GM23338 (cell line): ENCODE measurements at regions not wholly inside any gene's neighbourhood (a gene's known extent, or its start where the extent isn't known, plus 50 kb on each side); places are given as distances from the start of the nearest gene placed in this dataset.

Experiments used
- ATAC-seq: fragments of 200-7000 bp; cut with Tn5 transposase; 3 replicates; pipeline ENCODE4 v1.9.1; 2020
- DNase-seq: peaks from one replicate; pipeline ENCODE4 v3.0.0-alpha.2; 2015; ENCODE audit warnings: low spot score
- H2AFZ ChIP-seq: fragments of 200-600 bp; sonication (generic); 2 replicates; pipeline ENCODE4 v1.8.0; 2016; ENCODE audit warnings: antibody characterized with exemption, mild to moderate bottlenecking, moderate library complexity
- H3F3A ChIP-seq: fragments of 200-600 bp; sonication (generic); replicated peaks from 2 replicates; pipeline ENCODE4 v1.8.0; 2017; ENCODE audit warnings: antibody characterized with exemption, mixed run types, low read depth
- H3K27ac ChIP-seq: fragments of 200-600 bp; sonication (generic); 2 replicates; pipeline ENCODE4 v1.6.1; 2016; ENCODE audit warnings: low read depth
- H3K27me3 ChIP-seq: fragments of 200-600 bp; sonication (generic); 2 replicates; pipeline ENCODE4 v1.8.0; 2016; ENCODE audit warnings: mild to moderate bottlenecking, mixed run types, moderate library complexity; ENCODE audit not compliant: insufficient read depth
- H3K36me3 ChIP-seq: fragments of 200-600 bp; sonication (generic); 2 replicates; pipeline ENCODE4 v1.8.0; 2016; ENCODE audit warnings: mild to moderate bottlenecking; ENCODE audit not compliant: insufficient read depth
- H3K4me1 ChIP-seq: fragments of 200-600 bp; sonication (generic); 2 replicates; pipeline ENCODE4 v1.8.0; 2016; ENCODE audit warnings: mild to moderate bottlenecking, moderate library complexity; ENCODE audit not compliant: insufficient read depth
- H3K4me2 ChIP-seq: fragments of 200-600 bp; sonication (generic); 2 replicates; pipeline ENCODE4 v1.7.1; 2017; ENCODE audit warnings: mixed run types
- H3K4me3 ChIP-seq: fragments of 200-600 bp; sonication (generic); 2 replicates; pipeline ENCODE4 v1.6.1; 2016; ENCODE audit warnings: mixed run types
- H3K79me2 ChIP-seq: fragments of 200-600 bp; sonication (generic); replicated peaks from 2 replicates; pipeline ENCODE4 v1.8.0; 2017; ENCODE audit warnings: mild to moderate bottlenecking; ENCODE audit not compliant: insufficient read depth
- H3K9me2 ChIP-seq: fragments of 200-600 bp; sonication (generic); 2 replicates; pipeline ENCODE4 v1.8.0; 2017; ENCODE audit not compliant: insufficient read depth
- H4K20me1 ChIP-seq: fragments of 200-600 bp; sonication (generic); replicated peaks from 2 replicates; pipeline ENCODE4 v1.8.0; 2017; ENCODE audit warnings: mild to moderate bottlenecking; ENCODE audit not compliant: insufficient read depth
- H3K27ac Mint-ChIP-seq: 2 replicates; pipeline ENCODE4 v1.8.0; 2020; ENCODE audit warnings: inconsistent platforms, mild to moderate bottlenecking, moderate library complexity, mixed read lengths
- H3K27me3 Mint-ChIP-seq: 3 replicates; pipeline ENCODE4 v1.8.0; 2022; ENCODE audit warnings: low read depth, mild to moderate bottlenecking, moderate library complexity, mixed read lengths, inconsistent platforms; ENCODE audit not compliant: insufficient read depth, poor library complexity
- H3K36me3 Mint-ChIP-seq: 3 replicates; pipeline ENCODE4 v1.8.0; 2021; ENCODE audit warnings: low read depth, mild to moderate bottlenecking, inconsistent platforms, moderate library complexity, mixed read lengths
- H3K4me1 Mint-ChIP-seq: 3 replicates; pipeline ENCODE4 v1.8.0; 2020; ENCODE audit warnings: mild to moderate bottlenecking, inconsistent platforms, mixed read lengths
- H3K4me3 Mint-ChIP-seq: 3 replicates; pipeline ENCODE4 v1.8.0; 2021; ENCODE audit warnings: moderate library complexity, mild to moderate bottlenecking, inconsistent platforms, mixed read lengths
- H3K9me3 Mint-ChIP-seq: 3 replicates; pipeline ENCODE4 v1.8.0; 2020; ENCODE audit warnings: moderate library complexity, mild to moderate bottlenecking, inconsistent platforms, mixed read lengths
- CREB1 ChIP-seq: fragments of 250-450 bp; sonication (Bioruptor Pico); IDR thresholded peaks from 2 replicates; pipeline ENCODE4 v1.5.0; 2020; ENCODE audit warnings: low read depth, mild to moderate bottlenecking, moderate library complexity
- EZH2 ChIP-seq: fragments of 200-600 bp; sonication (generic); IDR thresholded peaks from one replicate; pipeline ENCODE4 v1.8.0; 2017; ENCODE audit warnings: antibody characterized with exemption, mild to moderate bottlenecking, low read depth; ENCODE audit not compliant: unreplicated experiment
- EZH2phosphoT487 ChIP-seq: fragments of 200-600 bp; sonication (generic); IDR thresholded peaks from one replicate; pipeline ENCODE4 v1.8.1; 2018; ENCODE audit warnings: antibody characterized with exemption; ENCODE audit not compliant: unreplicated experiment
- NANOG ChIP-seq: IDR thresholded peaks from 2 replicates; pipeline ENCODE4 v1.6.1; 2016; ENCODE audit warnings: antibody characterized with exemption, borderline replicate concordance
- POLR2AphosphoS5 ChIP-seq: IDR thresholded peaks from 2 replicates; pipeline ENCODE4 v1.6.1; 2016; ENCODE audit warnings: antibody characterized with exemption, low read depth
- STAT1 ChIP-seq: IDR thresholded peaks from one replicate; pipeline ENCODE4 v1.6.1; 2016; ENCODE audit warnings: antibody characterized with exemption; ENCODE audit not compliant: unreplicated experiment
- ZNF114 ChIP-seq: fragments of 250-450 bp; sonication (Bioruptor Pico); IDR thresholded peaks from 2 replicates; pipeline ENCODE4 v1.5.0; 2020; ENCODE audit warnings: mild to moderate bottlenecking, moderate library complexity
- ZNF331 ChIP-seq: fragments of 250-450 bp; sonication (Bioruptor Pico); IDR thresholded peaks from 2 replicates; pipeline ENCODE4 v1.5.0; 2020; ENCODE audit warnings: low read depth, mild to moderate bottlenecking, moderate library complexity
- TF ChIP-seq, protein P1 (sequence below): IDR thresholded peaks from one replicate; pipeline ENCODE4 v1.6.1; 2018; ENCODE audit warnings: antibody characterized with exemption; ENCODE audit not compliant: unreplicated experiment
- TF ChIP-seq, protein P2 (sequence below), 2 experiments: fragments of 200-600 bp in 1 of 2; sonication (generic) in 1 of 2; conservative IDR thresholded peaks; 2 replicates each; pipeline versions ENCODE4 v1.5.1 to v1.6.1; 2016 to 2017; ENCODE audit warnings: antibody characterized with exemption in 2 of 2, low read depth in 2 of 2, mild to moderate bottlenecking in 2 of 2, moderate library complexity in 1 of 2
- TF ChIP-seq, protein P3 (sequence below): IDR thresholded peaks from 2 replicates; pipeline ENCODE4 v1.6.1; 2016; ENCODE audit warnings: antibody characterized with exemption

DNA sequence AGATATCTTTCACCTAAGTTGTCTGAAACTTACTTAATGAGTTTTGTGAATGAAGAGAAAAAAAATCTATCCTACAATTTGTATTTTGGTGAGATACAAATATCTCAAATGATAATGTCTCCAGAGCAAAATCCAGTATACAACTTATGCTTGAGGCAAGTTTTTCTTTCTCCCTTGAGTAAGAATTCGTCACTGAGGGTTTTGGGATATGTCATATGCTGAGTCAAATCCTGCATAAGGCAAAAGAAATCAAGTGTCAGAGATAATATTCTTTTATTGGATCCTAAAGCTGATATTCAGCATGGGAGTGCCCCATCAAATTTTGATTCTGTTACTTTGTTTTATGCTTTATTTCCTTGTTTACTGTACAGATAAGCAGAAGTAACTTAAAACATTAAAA is 1308.6 kb downstream of the ARAP2 start (continued):
- no peak for TF ChIP-seq ZNF114 (CRISPR knock-in tag)
- TF ChIP-seq, protein P1, sequence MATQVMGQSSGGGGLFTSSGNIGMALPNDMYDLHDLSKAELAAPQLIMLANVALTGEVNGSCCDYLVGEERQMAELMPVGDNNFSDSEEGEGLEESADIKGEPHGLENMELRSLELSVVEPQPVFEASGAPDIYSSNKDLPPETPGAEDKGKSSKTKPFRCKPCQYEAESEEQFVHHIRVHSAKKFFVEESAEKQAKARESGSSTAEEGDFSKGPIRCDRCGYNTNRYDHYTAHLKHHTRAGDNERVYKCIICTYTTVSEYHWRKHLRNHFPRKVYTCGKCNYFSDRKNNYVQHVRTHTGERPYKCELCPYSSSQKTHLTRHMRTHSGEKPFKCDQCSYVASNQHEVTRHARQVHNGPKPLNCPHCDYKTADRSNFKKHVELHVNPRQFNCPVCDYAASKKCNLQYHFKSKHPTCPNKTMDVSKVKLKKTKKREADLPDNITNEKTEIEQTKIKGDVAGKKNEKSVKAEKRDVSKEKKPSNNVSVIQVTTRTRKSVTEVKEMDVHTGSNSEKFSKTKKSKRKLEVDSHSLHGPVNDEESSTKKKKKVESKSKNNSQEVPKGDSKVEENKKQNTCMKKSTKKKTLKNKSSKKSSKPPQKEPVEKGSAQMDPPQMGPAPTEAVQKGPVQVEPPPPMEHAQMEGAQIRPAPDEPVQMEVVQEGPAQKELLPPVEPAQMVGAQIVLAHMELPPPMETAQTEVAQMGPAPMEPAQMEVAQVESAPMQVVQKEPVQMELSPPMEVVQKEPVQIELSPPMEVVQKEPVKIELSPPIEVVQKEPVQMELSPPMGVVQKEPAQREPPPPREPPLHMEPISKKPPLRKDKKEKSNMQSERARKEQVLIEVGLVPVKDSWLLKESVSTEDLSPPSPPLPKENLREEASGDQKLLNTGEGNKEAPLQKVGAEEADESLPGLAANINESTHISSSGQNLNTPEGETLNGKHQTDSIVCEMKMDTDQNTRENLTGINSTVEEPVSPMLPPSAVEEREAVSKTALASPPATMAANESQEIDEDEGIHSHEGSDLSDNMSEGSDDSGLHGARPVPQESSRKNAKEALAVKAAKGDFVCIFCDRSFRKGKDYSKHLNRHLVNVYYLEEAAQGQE: no peak
- no peak for TF ChIP-seq CREB1 (CRISPR knock-in tag)
- TF ChIP-seq EZH2phosphoT487: no peak
- no peak for TF ChIP-seq STAT1
- TF ChIP-seq, protein P2, sequence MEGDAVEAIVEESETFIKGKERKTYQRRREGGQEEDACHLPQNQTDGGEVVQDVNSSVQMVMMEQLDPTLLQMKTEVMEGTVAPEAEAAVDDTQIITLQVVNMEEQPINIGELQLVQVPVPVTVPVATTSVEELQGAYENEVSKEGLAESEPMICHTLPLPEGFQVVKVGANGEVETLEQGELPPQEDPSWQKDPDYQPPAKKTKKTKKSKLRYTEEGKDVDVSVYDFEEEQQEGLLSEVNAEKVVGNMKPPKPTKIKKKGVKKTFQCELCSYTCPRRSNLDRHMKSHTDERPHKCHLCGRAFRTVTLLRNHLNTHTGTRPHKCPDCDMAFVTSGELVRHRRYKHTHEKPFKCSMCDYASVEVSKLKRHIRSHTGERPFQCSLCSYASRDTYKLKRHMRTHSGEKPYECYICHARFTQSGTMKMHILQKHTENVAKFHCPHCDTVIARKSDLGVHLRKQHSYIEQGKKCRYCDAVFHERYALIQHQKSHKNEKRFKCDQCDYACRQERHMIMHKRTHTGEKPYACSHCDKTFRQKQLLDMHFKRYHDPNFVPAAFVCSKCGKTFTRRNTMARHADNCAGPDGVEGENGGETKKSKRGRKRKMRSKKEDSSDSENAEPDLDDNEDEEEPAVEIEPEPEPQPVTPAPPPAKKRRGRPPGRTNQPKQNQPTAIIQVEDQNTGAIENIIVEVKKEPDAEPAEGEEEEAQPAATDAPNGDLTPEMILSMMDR (conservative IDR thresholded peaks at IDR 0.05; ENCODE audit: low read depth in 2 of 2): no peak
- TF ChIP-seq NANOG: no peak
- no peak for TF ChIP-seq ZNF331 (CRISPR knock-in tag)

DNA sequence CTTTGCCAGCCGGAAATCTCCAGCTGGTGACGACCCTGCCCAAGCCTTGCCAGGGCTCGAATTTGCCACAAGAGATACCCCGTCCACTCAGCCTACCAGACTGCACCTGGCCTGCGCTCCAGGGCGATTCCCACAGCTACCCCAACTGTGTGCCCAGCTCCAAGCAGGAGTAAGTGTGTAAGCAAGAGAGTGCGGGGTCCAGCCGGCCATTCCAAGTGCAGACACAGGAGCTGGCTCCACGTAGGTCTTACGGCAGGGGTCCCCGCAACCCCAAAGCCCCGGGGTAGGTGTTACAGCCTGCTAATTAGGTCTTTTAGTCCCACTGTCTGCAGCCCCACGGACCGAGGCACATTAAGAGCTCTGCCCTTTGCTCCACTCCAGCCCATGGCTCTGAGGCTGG is 1305.2 kb downstream of the ARAP2 start:
- ATAC-seq (no peak), DNase-seq (no peak)
- H3K79me2 ChIP-seq: no peaks in the 10 kb centered on the region
- Mint-ChIP-seq H3K36me3 (no peaks in the 10 kb centered on the region), H3K4me1 (no peaks in the 10 kb centered on the region), H3K27ac (no peak overlapping the region), H3K4me3 (no peak overlapping the region), H3K27me3 (no peaks in the 10 kb centered on the region), H3K9me3 (no peaks in the 10 kb centered on the region)
- no peak overlapping the region for H3K27ac ChIP-seq
- no peaks in the 10 kb centered on the region for H3F3A ChIP-seq
- H3K27me3 ChIP-seq: no peaks in the 10 kb centered on the region
- H3K9me2 ChIP-seq: no peaks in the 10 kb centered on the region
- H3K36me3 ChIP-seq: no peaks in the 10 kb centered on the region
- peak overlapping the region; percentile 67; the same call in 1 of the 2 replicates for H2AFZ ChIP-seq
- no peaks in the 10 kb centered on the region for H4K20me1 ChIP-seq
- H3K4me2 ChIP-seq: no peak overlapping the region
- no peak overlapping the region for H3K4me3 ChIP-seq
- H3K4me1 ChIP-seq: no peaks in the 10 kb centered on the region
- TF ChIP-seq, protein P3, sequence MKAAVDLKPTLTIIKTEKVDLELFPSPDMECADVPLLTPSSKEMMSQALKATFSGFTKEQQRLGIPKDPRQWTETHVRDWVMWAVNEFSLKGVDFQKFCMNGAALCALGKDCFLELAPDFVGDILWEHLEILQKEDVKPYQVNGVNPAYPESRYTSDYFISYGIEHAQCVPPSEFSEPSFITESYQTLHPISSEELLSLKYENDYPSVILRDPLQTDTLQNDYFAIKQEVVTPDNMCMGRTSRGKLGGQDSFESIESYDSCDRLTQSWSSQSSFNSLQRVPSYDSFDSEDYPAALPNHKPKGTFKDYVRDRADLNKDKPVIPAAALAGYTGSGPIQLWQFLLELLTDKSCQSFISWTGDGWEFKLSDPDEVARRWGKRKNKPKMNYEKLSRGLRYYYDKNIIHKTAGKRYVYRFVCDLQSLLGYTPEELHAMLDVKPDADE: no peak
- TF ChIP-seq STAT1 (no peak), ZNF331 (CRISPR knock-in tag) (no peak), ZNF114 (CRISPR knock-in tag) (no peak), NANOG (no peak), EZH2 (no peak), CREB1 (CRISPR knock-in tag) (no peak), EZH2phosphoT487 (no peak), POLR2AphosphoS5 (no peak)
- TF ChIP-seq, protein P2 (conservative IDR thresholded peaks at IDR 0.05; ENCODE audit: low read depth in 2 of 2): no peak
